ENCODE measurements at regions not wholly inside any gene's neighbourhood (a gene's known extent, or its start where the extent isn't known, plus 50 kb on each side); places are given as distances from the start of the nearest gene placed in this dataset.
"Not testable (repeated sequence)": the region's sequence is repeated elsewhere in the genome, so short reads cannot be mapped to it uniquely, and the experiment has no call there.

GRCh38 chr16:34097326-34097725 lies 637.9 kb downstream of the TP53TG3F start:
- H3K36me3 ChIP-seq (replicated peaks in 1 of 2; ENCODE audit: control insufficient read depth in 1 of 2, insufficient read depth in 2 of 2, low read length in 1 of 2); H3K79me2 ChIP-seq (ENCODE audit: insufficient read depth); H3K4me1 ChIP-seq (ENCODE audit: control insufficient read depth in 1 of 2, insufficient read depth in 2 of 2, low read depth in 1 of 2, low read length in 1 of 2); H3K27ac ChIP-seq (ENCODE audit: low read depth in 2 of 2, low read length in 1 of 2); H3K9ac ChIP-seq; H3K4me3 ChIP-seq (ENCODE audit: low read depth in 2 of 2, low read length in 1 of 2); H3K4me2 ChIP-seq; H3F3A ChIP-seq (replicated peaks; ENCODE audit: insufficient read depth); CTCF ChIA-PET; H3K9me2 ChIP-seq; H3K9me3 ChIP-seq; H4K20me1 ChIP-seq (ENCODE audit: insufficient read depth); H2AFZ ChIP-seq (ENCODE audit: low read depth); H3K27me3 ChIP-seq (ENCODE audit: insufficient read depth); DNase-seq; POLR2A ChIA-PET: not testable (repeated sequence)
- WGBS (ENCODE audit: low lambda C conversion rate), result 4% methylated on average over 3 of the region's 3 CpGs

GRCh38 chr16:34098033-34098432 lies 638.6 kb downstream of the TP53TG3F start:
- H4K20me1 ChIP-seq (ENCODE audit: insufficient read depth); H3K9ac ChIP-seq; DNase-seq; H3K9me2 ChIP-seq; H3K27me3 ChIP-seq (ENCODE audit: insufficient read depth); H3K79me2 ChIP-seq (ENCODE audit: insufficient read depth); H2AFZ ChIP-seq (ENCODE audit: low read depth); H3K4me2 ChIP-seq; H3F3A ChIP-seq (replicated peaks; ENCODE audit: insufficient read depth); H3K36me3 ChIP-seq (replicated peaks in 1 of 2; ENCODE audit: control insufficient read depth in 1 of 2, insufficient read depth in 2 of 2, low read length in 1 of 2); CTCF ChIA-PET; H3K4me3 ChIP-seq (ENCODE audit: low read depth in 2 of 2, low read length in 1 of 2); POLR2A ChIA-PET; H3K27ac ChIP-seq (ENCODE audit: low read depth in 2 of 2, low read length in 1 of 2); H3K9me3 ChIP-seq; H3K4me1 ChIP-seq (ENCODE audit: control insufficient read depth in 1 of 2, insufficient read depth in 2 of 2, low read depth in 1 of 2, low read length in 1 of 2): not testable (repeated sequence)

- DNase-seq; H3K27ac ChIP-seq (ENCODE audit: low read depth in 2 of 2, low read length in 1 of 2); H4K20me1 ChIP-seq (ENCODE audit: insufficient read depth); H3K79me2 ChIP-seq (ENCODE audit: insufficient read depth); CTCF ChIA-PET; H3K4me2 ChIP-seq; H2AFZ ChIP-seq (ENCODE audit: low read depth); H3F3A ChIP-seq (replicated peaks; ENCODE audit: insufficient read depth); H3K4me3 ChIP-seq (ENCODE audit: low read depth in 2 of 2, low read length in 1 of 2); H3K4me1 ChIP-seq (ENCODE audit: control insufficient read depth in 1 of 2, insufficient read depth in 2 of 2, low read depth in 1 of 2, low read length in 1 of 2); H3K27me3 ChIP-seq (ENCODE audit: insufficient read depth); H3K9me2 ChIP-seq; POLR2A ChIA-PET; H3K9me3 ChIP-seq; H3K36me3 ChIP-seq (replicated peaks in 1 of 2; ENCODE audit: control insufficient read depth in 1 of 2, insufficient read depth in 2 of 2, low read length in 1 of 2); H3K9ac ChIP-seq: not testable (repeated sequence)
- WGBS (ENCODE audit: low lambda C conversion rate), result 4% methylated on average over 2 of the region's 2 CpGs
These were observed 639.6 kb downstream of the TP53TG3F start for GRCh38 chr16:34099028-34099427.

Small RNA genes in the stretch of these regions (small RNA-seq; reads per million reads assigned to genes)
- gene AC133561.3, result 0 reads per million in 7 experiments
- 0 reads per million in 7 experiments for gene AC133561.4
- 0 reads per million in 7 experiments for gene AC140658.4
